ENCODE measurements at regions not wholly inside any gene's neighbourhood (a gene's known extent, or its start where the extent isn't known, plus 50 kb on each side); places are given as distances from the start of the nearest gene placed in this dataset.

GRCh38 chr3:147645761-147646160 lies 236.6 kb downstream of the ZIC1 start:
- H3K36me3 ChIP-seq, result no peaks in the 10 kb centered on the region
- TF ChIP-seq, protein P1, sequence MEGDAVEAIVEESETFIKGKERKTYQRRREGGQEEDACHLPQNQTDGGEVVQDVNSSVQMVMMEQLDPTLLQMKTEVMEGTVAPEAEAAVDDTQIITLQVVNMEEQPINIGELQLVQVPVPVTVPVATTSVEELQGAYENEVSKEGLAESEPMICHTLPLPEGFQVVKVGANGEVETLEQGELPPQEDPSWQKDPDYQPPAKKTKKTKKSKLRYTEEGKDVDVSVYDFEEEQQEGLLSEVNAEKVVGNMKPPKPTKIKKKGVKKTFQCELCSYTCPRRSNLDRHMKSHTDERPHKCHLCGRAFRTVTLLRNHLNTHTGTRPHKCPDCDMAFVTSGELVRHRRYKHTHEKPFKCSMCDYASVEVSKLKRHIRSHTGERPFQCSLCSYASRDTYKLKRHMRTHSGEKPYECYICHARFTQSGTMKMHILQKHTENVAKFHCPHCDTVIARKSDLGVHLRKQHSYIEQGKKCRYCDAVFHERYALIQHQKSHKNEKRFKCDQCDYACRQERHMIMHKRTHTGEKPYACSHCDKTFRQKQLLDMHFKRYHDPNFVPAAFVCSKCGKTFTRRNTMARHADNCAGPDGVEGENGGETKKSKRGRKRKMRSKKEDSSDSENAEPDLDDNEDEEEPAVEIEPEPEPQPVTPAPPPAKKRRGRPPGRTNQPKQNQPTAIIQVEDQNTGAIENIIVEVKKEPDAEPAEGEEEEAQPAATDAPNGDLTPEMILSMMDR (IDR thresholded peaks at IDR 0.05), result no peak
- TF ChIP-seq POLR2A (IDR thresholded peaks at IDR 0.05; ENCODE audit: low read depth), result no peak
- TF ChIP-seq EP300 (IDR thresholded peaks at IDR 0.05), result no peak
- no peak for TF ChIP-seq POLR2AphosphoS5 (IDR thresholded peaks at IDR 0.05)
- intact Hi-C loops (cut with DNase I), result no loop called here
- no peak for DNase-seq (ENCODE audit: extremely low spot score)
- 75% methylated on average over 1 of the region's 1 CpG for WGBS
- H3K27ac ChIP-seq (replicated peaks in 1 of 4), result no peak overlapping the region
- H3K4me1 ChIP-seq, result peaks cover 0 to 2% (median 0%) of the 10 kb centered on the region in 4 donors
- H3K9me3 ChIP-seq, result no peaks in the 10 kb centered on the region
- H3K27me3 ChIP-seq, result no peaks in the 10 kb centered on the region
- H3K4me3 ChIP-seq, result no peak overlapping the region

DNA sequence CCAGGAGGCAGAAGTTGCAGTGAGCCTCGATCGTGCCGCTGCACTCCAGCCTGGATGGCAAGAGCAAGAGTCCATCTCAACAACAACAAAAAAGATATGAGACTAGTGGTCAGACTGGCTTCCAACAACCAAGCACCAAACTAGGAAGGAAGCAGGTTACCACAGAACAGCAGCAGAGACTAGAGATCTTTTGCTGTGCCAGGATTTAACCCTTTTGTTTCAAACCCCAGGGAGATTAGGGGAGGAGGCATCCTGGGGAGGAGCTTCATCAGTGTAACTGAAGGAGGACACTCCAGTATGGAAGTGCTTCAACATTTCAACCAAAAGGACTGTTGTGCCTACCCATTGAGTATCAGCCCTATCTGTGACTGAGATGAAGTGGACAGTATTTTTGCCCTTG lies 240.3 kb downstream of the ZIC1 start:
- Histone ChIP-seq H3K27ac (replicated peaks in 1 of 4) (no peak overlapping the region), H3K9me3 (no peaks in the 10 kb centered on the region), H3K27me3 (no peaks in the 10 kb centered on the region), H3K4me3 (no peak overlapping the region), H3K4me1 (peaks cover 5 to 27% (median 21%) of the 10 kb centered on the region in 4 donors), H3K36me3 (no peaks in the 10 kb centered on the region)
- intact Hi-C loops (cut with DNase I), result no loop called here
- 97% methylated on average over 3 of the region's 3 CpGs for WGBS
- DNase-seq (ENCODE audit: extremely low spot score), result no peak
- TF ChIP-seq POLR2AphosphoS5 (IDR thresholded peaks at IDR 0.05) (no peak), POLR2A (IDR thresholded peaks at IDR 0.05; ENCODE audit: low read depth) (no peak), EP300 (IDR thresholded peaks at IDR 0.05) (no peak)
- TF ChIP-seq, protein P1 (IDR thresholded peaks at IDR 0.05), result no peak

DNA sequence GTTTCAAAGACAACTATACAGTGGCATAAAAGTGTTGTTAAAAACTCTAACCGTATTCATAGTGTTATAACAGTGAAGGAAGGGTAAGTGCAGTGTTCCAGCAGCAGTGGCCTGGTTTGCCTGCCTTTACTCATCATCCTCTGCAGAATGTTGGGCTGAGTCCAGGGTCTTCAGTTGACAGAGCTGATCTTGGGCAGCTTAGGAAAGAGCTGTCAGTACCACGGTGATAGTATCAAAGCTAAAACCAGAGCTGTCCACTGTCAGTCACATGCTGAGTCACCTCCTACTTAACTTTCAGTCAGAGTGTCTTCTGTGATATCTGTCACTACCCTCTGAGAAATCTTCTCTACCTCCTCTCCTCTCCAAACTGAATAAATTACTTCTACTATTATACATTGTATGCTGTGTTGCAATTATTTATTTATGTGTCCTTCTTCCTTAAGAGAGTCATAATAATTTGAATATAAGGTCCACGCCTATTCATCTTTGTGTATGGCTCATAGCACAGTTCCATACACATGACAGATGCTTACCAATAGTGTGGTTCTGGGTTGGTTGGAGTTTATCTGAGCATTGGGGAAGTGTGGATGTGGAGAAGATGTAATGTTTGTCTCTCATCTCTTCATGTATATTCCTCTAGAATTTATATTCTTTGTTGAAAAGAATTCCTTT lies 242.1 kb downstream of the ZIC1 start:
- WGBS, result 50% methylated on average over 3 of the region's 3 CpGs
- Histone ChIP-seq H3K4me3 (no peak overlapping the region), H3K9me3 (no peaks in the 10 kb centered on the region), H3K27me3 (no peaks in the 10 kb centered on the region), H3K4me1 (peaks cover 14 to 36% (median 30%) of the 10 kb centered on the region in 4 donors), H3K27ac (replicated peaks in 1 of 4) (no peak overlapping the region), H3K36me3 (no peaks in the 10 kb centered on the region)
- no peak for DNase-seq (ENCODE audit: extremely low spot score)
- TF ChIP-seq POLR2AphosphoS5 (IDR thresholded peaks at IDR 0.05) (no peak), POLR2A (IDR thresholded peaks at IDR 0.05; ENCODE audit: low read depth) (no peak), EP300 (IDR thresholded peaks at IDR 0.05) (no peak)
- TF ChIP-seq, protein P1 (IDR thresholded peaks at IDR 0.05), result no peak
- intact Hi-C loops (cut with DNase I), result no loop called here

GRCh38 chr3:147652651-147653366 lies 243.6 kb downstream of the ZIC1 start:
- H3K4me3 ChIP-seq, result no peak overlapping the region
- peak overlapping the region in 1 of 4 donors; percentile 35 for H3K27ac ChIP-seq (replicated peaks in 1 of 4)
- DNase-seq (ENCODE audit: extremely low spot score), result no peak
- H3K4me1 ChIP-seq, result peaks cover 14 to 36% (median 30%) of the 10 kb centered on the region in 4 donors
- H3K9me3 ChIP-seq, result no peaks in the 10 kb centered on the region
- 36% methylated on average over 3 of the region's 3 CpGs for WGBS
- intact Hi-C loops (cut with DNase I), result no loop called here
- no peaks in the 10 kb centered on the region for H3K36me3 ChIP-seq
- no peaks in the 10 kb centered on the region for H3K27me3 ChIP-seq
- TF ChIP-seq POLR2AphosphoS5 (IDR thresholded peaks at IDR 0.05) (no peak), EP300 (IDR thresholded peaks at IDR 0.05) (no peak), POLR2A (IDR thresholded peaks at IDR 0.05; ENCODE audit: low read depth) (no peak)
- TF ChIP-seq, protein P1 (IDR thresholded peaks at IDR 0.05), result no peak
